Thoracic aorta (tissue), 2 donors: ENCODE measurements at regions not wholly inside any gene's neighbourhood (a gene's known extent, or its start where the extent isn't known, plus 50 kb on each side); places are given as distances from the start of the nearest gene placed in this dataset.

Experiments
- ATAC-seq: fragments of 150-250 bp; one replicate; pipeline ENCODE4 v1.8.0; 2017; ENCODE audit warnings: low read depth; ENCODE audit not compliant: insufficient number of reproducible peaks, low FRiP score
- DNase-seq: peaks from one replicate; pipeline ENCODE4 v3.0.0-alpha.2; 2020; ENCODE audit warnings: low spot score
- H3K27ac ChIP-seq, 2 donors: fragments of 200-600 bp; sonication (generic); 1 replicate in 1 of 2; 2 replicates in 1 of 2; pipeline ENCODE4 v1.5.1; 2016; ENCODE audit warnings: mild to moderate bottlenecking in 2 of 2, moderate library complexity in 2 of 2
- H3K27me3 ChIP-seq: fragments of 200-600 bp; sonication (generic); replicated peaks from 2 replicates; pipeline ENCODE4 v1.6.0; 2016; ENCODE audit warnings: mild to moderate bottlenecking; ENCODE audit not compliant: insufficient read depth
- H3K36me3 ChIP-seq: fragments of 200-600 bp; sonication (generic); one replicate; pipeline ENCODE4 v1.5.1; 2016
- H3K4me1 ChIP-seq, 2 donors: fragments of 200-600 bp; sonication (generic); 1 replicate in 1 of 2; 2 replicates in 1 of 2; pipeline versions ENCODE4 v1.5.1 to v1.6.0; 2016; ENCODE audit warnings: low read depth in 2 of 2, mild to moderate bottlenecking in 1 of 2; ENCODE audit not compliant: control insufficient read depth in 1 of 2
- H3K4me3 ChIP-seq: fragments of 200-600 bp; sonication (generic); 2 replicates; pipeline ENCODE4 v1.5.1; 2016; ENCODE audit warnings: mild to moderate bottlenecking
- H3K9me3 ChIP-seq: fragments of 200-600 bp; sonication (generic); 2 replicates; pipeline ENCODE4 v1.5.1; 2016
- TF ChIP-seq, protein P1 (sequence below): fragments of 200-600 bp; sonication (generic); IDR thresholded peaks from one replicate; pipeline ENCODE4 v1.5.1; 2019; ENCODE audit warnings: antibody characterized with exemption

DNA sequence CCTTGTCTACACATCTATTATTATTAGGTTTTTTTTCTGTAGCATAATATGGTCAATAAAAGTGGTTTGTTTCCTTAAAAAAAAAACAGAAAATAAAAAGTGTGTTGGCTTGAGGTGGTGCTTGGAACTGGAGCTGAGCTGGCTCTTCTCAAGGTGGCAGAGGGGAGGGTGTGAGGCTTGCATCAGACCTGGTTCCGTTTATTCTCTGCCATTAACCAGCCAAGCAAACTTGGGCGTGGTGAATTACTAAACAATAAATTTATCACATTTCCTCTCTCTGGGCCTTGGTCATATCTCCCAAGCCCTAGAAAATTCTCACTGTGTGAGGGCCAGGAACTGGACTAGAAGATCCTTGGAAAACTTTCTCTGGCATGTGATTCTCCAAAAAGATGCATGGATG, 427.5 kb upstream of the MKI67 start:
- TF ChIP-seq, protein P1, sequence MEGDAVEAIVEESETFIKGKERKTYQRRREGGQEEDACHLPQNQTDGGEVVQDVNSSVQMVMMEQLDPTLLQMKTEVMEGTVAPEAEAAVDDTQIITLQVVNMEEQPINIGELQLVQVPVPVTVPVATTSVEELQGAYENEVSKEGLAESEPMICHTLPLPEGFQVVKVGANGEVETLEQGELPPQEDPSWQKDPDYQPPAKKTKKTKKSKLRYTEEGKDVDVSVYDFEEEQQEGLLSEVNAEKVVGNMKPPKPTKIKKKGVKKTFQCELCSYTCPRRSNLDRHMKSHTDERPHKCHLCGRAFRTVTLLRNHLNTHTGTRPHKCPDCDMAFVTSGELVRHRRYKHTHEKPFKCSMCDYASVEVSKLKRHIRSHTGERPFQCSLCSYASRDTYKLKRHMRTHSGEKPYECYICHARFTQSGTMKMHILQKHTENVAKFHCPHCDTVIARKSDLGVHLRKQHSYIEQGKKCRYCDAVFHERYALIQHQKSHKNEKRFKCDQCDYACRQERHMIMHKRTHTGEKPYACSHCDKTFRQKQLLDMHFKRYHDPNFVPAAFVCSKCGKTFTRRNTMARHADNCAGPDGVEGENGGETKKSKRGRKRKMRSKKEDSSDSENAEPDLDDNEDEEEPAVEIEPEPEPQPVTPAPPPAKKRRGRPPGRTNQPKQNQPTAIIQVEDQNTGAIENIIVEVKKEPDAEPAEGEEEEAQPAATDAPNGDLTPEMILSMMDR = no peak
- no peak overlapping the region for H3K4me3 ChIP-seq
- no peak for DNase-seq
- no peak for ATAC-seq
- H3K27ac ChIP-seq = no peak overlapping the region
- H3K36me3 ChIP-seq = no peaks in the 10 kb centered on the region
- no peaks in the 10 kb centered on the region for H3K9me3 ChIP-seq
- no peaks in the 10 kb centered on the region for H3K4me1 ChIP-seq
- H3K27me3 ChIP-seq = no peaks in the 10 kb centered on the region

DNA sequence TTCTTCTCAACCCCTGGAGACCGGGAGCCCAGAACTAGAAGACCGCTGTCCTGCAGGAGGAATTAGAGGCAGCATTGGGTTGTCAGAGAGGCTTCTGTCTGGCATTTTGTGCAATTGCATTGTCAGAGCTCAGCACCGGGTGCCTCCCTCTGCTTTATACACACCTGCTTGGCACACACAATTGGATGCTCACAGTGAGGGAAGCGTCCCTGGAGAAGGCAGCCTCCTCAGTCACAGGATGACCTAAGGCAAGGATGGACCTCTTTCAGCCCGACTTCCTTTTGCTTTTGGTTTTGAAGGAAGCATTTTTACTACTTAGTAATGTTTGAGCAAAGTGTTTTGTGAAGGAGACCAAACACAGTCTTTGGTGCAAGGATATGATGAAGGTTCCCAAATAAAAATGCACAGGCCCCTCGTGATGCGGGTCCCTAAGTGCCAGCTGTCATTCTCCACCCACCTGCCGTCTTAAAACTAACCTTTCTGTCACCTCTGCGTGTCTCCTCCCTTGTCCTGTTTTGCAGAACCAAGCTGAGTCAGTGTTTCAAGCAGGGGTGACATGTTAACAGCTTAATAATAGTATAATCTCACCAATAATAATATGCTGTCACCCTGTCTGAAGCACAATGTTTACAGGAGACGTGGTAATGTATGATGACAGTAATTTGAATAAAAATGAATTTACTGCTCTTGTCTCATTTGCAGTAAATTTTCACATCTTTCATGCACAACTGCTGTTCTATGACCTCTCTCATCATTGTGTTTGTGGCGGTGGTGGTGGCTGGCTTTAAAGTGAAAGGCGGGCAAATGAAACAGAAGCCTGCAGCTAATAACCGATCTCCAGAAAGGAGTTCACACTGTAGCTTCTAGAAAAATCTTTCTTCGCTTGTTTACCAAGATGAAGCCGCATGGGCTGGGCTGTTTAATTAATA, 430.2 kb upstream of the MKI67 start:
- Histone ChIP-seq H3K27ac (no peak overlapping the region), H3K4me1 (no peaks in the 10 kb centered on the region), H3K9me3 (no peaks in the 10 kb centered on the region), H3K4me3 (no peak overlapping the region), H3K36me3 (no peaks in the 10 kb centered on the region), H3K27me3 (no peaks in the 10 kb centered on the region)
- DNase-seq = no peak
- TF ChIP-seq, protein P1 = no peak
- ATAC-seq = no peak

DNA sequence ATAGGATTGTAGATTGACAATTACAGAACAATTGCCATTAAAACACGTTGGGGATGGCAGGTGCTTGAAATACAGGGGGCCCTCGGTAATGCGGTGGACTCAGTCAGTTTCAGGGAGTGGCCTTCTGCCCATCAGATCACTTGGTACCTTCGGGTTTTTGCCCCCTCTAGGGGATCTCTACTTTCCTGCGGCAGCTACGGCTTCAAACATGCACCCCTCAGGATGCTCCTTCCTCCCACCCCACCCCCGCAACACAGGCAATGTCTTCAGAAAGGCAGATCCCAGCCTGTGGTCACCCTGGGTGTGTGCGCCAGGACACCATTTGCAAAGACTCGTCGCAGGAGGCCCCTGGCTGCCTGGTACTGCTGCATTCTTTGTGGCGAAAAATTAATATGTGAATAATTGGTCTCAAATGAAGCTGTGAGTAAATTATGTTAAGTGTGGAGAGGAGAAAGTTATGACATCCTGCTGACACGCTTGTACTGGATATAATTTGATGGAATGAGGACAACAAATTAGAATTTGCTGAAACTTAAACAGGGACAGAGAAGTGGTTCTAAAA, 431.0 kb upstream of the MKI67 start:
- Histone ChIP-seq H3K9me3 (no peaks in the 10 kb centered on the region), H3K27ac (no peak overlapping the region), H3K4me3 (no peak overlapping the region), H3K27me3 (no peaks in the 10 kb centered on the region), H3K36me3 (no peaks in the 10 kb centered on the region), H3K4me1 (no peaks in the 10 kb centered on the region)
- ATAC-seq (no peak), DNase-seq (no peak)
- TF ChIP-seq, protein P1 = no peak

DNA sequence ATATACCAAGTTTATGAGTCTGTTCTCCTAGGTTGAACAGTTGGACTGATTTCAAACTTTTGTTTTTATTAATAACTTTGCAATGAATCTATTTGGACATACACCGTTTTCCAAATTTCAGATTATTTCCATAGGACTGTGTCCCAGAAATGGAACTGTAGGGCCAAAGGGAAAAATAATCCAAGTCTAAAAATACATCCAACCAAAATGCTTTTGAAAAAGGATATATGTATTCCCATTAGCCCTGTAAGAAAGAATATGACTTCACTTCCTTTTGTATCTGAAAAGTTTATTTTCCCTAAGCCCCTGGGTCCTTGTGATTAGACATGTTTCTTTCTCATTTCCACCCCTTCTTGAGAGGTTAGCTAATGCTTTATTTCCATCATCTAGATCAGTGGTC, 434.2 kb upstream of the MKI67 start:
- no peak for ATAC-seq
- TF ChIP-seq, protein P1 = no peak
- Histone ChIP-seq H3K4me1 (no peaks in the 10 kb centered on the region), H3K4me3 (no peak overlapping the region), H3K36me3 (no peaks in the 10 kb centered on the region), H3K9me3 (no peaks in the 10 kb centered on the region), H3K27me3 (no peaks in the 10 kb centered on the region), H3K27ac (no peak overlapping the region)
- no peak for DNase-seq

DNA sequence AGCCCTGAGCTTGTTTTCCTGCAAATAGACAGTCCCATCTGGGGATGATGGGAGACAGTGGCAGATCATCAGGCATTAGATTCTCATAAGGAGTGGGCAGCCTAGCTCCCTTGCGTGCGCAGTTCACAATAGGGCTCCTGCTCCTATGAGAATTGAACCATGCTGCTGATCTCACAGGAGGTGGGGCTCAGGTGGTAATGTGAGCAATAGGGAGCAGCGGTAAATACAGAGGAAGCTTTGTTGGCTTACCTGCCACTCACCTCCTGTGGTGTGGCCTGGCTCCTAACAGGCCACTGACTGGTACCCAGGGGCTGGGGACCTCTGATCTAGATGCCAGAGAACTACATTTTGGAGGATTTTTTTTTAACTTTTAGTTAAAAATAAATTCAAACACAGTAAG, 434.8 kb upstream of the MKI67 start:
- no peak overlapping the region for H3K4me3 ChIP-seq
- TF ChIP-seq, protein P1 = no peak
- no peaks in the 10 kb centered on the region for H3K4me1 ChIP-seq
- H3K36me3 ChIP-seq = no peaks in the 10 kb centered on the region
- no peaks in the 10 kb centered on the region for H3K27me3 ChIP-seq
- no peaks in the 10 kb centered on the region for H3K9me3 ChIP-seq
- DNase-seq (no peak), ATAC-seq (no peak)
- no peak overlapping the region for H3K27ac ChIP-seq
